ENCODE measurements at regions not wholly inside any gene's neighbourhood (a gene's known extent, or its start where the extent isn't known, plus 50 kb on each side); places are given as distances from the start of the nearest gene placed in this dataset.

DNA sequence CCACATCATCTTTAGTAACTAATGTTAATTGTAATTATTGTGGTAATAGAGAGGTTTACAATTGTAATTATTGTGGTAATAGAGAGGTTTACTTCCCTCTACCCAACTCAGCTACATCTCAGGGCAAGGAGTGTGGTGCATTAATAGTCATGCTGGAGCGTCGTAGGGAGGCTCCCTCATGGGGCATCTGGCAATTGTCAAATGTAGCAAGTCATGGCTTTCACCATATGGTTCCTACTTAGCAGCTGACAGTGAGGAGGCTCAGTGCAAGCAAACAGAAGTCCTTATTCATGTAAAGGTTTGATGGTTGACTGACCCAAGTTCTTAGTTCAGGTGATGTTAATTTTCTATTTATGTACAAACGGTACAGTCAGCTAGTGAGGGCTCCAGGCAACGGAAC lies 1012.0 kb downstream of the FLRT2 start:
- Histone ChIP-seq H3K9me2 (replicated peaks; ENCODE audit: control insufficient read depth, low read length) (no peaks in the 10 kb centered on the region), H4K20me1 (ENCODE audit: control insufficient read depth, insufficient read depth, low read depth, low read length) (no peaks in the 10 kb centered on the region), H3K27me3 (ENCODE audit: control insufficient read depth, low read length) (no peaks in the 10 kb centered on the region), H3K27ac (ENCODE audit: low read depth, low read length) (no peak overlapping the region), H3K36me3 (ENCODE audit: control insufficient read depth, low read length) (no peaks in the 10 kb centered on the region), H3F3A (ENCODE audit: control insufficient read depth, insufficient read depth) (no peaks in the 10 kb centered on the region), H3K9me3 (ENCODE audit: control insufficient read depth, insufficient read depth, low read length) (no peaks in the 10 kb centered on the region), H3K79me2 (ENCODE audit: control insufficient read depth, low read length) (no peaks in the 10 kb centered on the region), H3K4me2 (ENCODE audit: low read length) (no peak overlapping the region), H3K4me3 (ENCODE audit: low read length) (no peak overlapping the region), H3K4me1 (ENCODE audit: control insufficient read depth, low read length) (no peaks in the 10 kb centered on the region)
- TF ChIP-seq CTCF (IDR thresholded peaks at IDR 0.05; ENCODE audit: low read depth, low read length, poor library complexity, severe bottlenecking) (no peak), EZH2phosphoT487 (IDR thresholded peaks at IDR 0.05; ENCODE audit: borderline replicate concordance, low read length) (no peak)

DNA sequence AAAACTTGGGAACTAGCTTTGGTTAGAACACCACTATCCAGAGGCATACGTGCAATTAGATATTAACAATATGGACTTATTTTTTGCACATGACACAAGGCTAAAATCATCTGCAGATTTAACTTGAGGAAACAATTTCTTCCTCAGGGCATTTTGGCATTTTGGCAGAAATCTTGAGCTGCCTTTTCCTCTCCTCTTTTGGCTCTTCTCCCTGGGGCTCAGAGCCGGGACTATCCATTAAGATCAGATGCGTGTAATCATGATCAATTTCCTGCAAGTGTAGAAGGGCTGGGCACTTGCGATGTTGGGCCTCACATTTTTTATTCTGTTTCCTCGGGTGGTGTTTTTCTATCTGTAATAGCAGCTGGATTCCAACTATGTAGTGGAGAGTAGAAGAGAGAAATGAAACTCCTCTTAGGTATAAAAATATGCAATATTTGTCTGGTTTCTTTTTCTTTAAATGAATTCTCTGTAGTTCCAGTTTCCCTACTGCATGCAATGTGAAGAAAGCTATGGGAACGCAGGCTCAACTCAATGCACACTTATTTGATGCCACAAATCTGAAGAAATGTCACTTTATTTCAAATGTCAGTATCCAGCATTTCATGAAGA lies 1010.8 kb downstream of the FLRT2 start:
- Histone ChIP-seq H4K20me1 (ENCODE audit: control insufficient read depth, insufficient read depth, low read depth, low read length) (no peaks in the 10 kb centered on the region), H3K4me1 (ENCODE audit: control insufficient read depth, low read length) (no peaks in the 10 kb centered on the region), H3F3A (ENCODE audit: control insufficient read depth, insufficient read depth) (no peaks in the 10 kb centered on the region), H3K9me3 (ENCODE audit: control insufficient read depth, insufficient read depth, low read length) (no peaks in the 10 kb centered on the region), H3K4me3 (ENCODE audit: low read length) (no peak overlapping the region), H3K79me2 (ENCODE audit: control insufficient read depth, low read length) (no peaks in the 10 kb centered on the region), H3K4me2 (ENCODE audit: low read length) (no peak overlapping the region), H3K27me3 (ENCODE audit: control insufficient read depth, low read length) (no peaks in the 10 kb centered on the region), H3K27ac (ENCODE audit: low read depth, low read length) (no peak overlapping the region), H3K36me3 (ENCODE audit: control insufficient read depth, low read length) (no peaks in the 10 kb centered on the region), H3K9me2 (replicated peaks; ENCODE audit: control insufficient read depth, low read length) (no peaks in the 10 kb centered on the region)
- TF ChIP-seq EZH2phosphoT487 (IDR thresholded peaks at IDR 0.05; ENCODE audit: borderline replicate concordance, low read length) (no peak), CTCF (IDR thresholded peaks at IDR 0.05; ENCODE audit: low read depth, low read length, poor library complexity, severe bottlenecking) (no peak)

DNA sequence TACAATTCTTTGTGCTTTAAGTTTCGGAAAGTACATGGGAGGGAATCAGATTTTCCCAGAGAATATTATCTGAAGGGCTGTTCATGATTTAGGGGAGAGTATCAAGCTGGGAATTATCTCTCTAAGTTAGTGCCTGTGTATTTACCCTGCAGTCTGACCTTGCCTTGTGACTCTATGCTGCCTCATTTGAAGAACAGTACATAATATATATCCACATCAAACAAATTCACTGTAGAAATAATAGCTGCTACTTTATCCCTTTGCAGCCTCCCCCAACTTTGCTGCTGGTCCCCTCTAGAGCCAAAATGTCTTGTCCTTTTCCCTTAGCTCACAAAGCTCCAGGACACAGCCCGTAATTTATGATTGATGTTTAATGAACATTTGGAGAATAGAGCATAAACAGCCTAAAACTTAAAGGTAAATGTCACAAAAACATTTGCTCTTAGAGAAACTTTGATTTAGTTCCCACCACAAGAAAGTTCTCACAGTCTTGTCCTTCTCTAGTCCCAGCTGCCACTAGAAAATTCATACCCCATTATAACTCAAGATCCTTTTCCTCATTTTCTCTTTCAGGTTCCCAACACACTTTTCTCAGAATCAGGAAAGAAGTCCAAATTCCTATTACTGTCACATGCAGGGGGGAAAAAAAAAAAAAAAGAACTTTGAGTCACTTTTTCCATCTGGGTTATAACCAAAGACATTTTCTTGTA lies 1009.6 kb downstream of the FLRT2 start:
- Histone ChIP-seq H3K27ac (ENCODE audit: low read depth, low read length) (no peak overlapping the region), H4K20me1 (ENCODE audit: control insufficient read depth, insufficient read depth, low read depth, low read length) (no peaks in the 10 kb centered on the region), H3K9me2 (replicated peaks; ENCODE audit: control insufficient read depth, low read length) (no peaks in the 10 kb centered on the region), H3K27me3 (ENCODE audit: control insufficient read depth, low read length) (no peaks in the 10 kb centered on the region), H3K79me2 (ENCODE audit: control insufficient read depth, low read length) (no peaks in the 10 kb centered on the region), H3K4me3 (ENCODE audit: low read length) (no peak overlapping the region), H3K36me3 (ENCODE audit: control insufficient read depth, low read length) (no peaks in the 10 kb centered on the region), H3K9me3 (ENCODE audit: control insufficient read depth, insufficient read depth, low read length) (no peaks in the 10 kb centered on the region), H3F3A (ENCODE audit: control insufficient read depth, insufficient read depth) (no peaks in the 10 kb centered on the region), H3K4me2 (ENCODE audit: low read length) (no peak overlapping the region), H3K4me1 (ENCODE audit: control insufficient read depth, low read length) (no peaks in the 10 kb centered on the region)
- TF ChIP-seq EZH2phosphoT487 (IDR thresholded peaks at IDR 0.05; ENCODE audit: borderline replicate concordance, low read length) (no peak), CTCF (IDR thresholded peaks at IDR 0.05; ENCODE audit: low read depth, low read length, poor library complexity, severe bottlenecking) (no peak)
